SK-N-SH treated with all-trans-retinoic acid at 6 μM for 48 hours (cell line): ENCODE measurements at regions not wholly inside any gene's neighbourhood (a gene's known extent, or its start where the extent isn't known, plus 50 kb on each side); places are given as distances from the start of the nearest gene placed in this dataset.

Experiments
- ATAC-seq: fragments of 200-7000 bp; cut with Tn5 transposase; 3 replicates; pipeline ENCODE4 v1.9.1; 2020; ENCODE audit warnings: mild to moderate bottlenecking, moderate library complexity
- CREB5 ChIP-seq: fragments of 250-450 bp; sonication (Bioruptor Pico); IDR thresholded peaks from 2 replicates; pipeline ENCODE4 v1.5.1; 2020; ENCODE audit warnings: low read depth, mild to moderate bottlenecking, moderate library complexity
- CSDC2 ChIP-seq: fragments of 250-450 bp; sonication (Bioruptor Pico); IDR thresholded peaks from 2 replicates; pipeline ENCODE4 v1.5.0; 2020; ENCODE audit warnings: mild to moderate bottlenecking, moderate library complexity
- ESRRG ChIP-seq: fragments of 250-450 bp; sonication (Bioruptor Pico); IDR thresholded peaks from 2 replicates; pipeline ENCODE4 v1.6.1; 2021; ENCODE audit warnings: mild to moderate bottlenecking
- ISL1 ChIP-seq: fragments of 250-450 bp; sonication (Bioruptor Pico); IDR thresholded peaks from 2 replicates; pipeline ENCODE4 v2.1.2; 2022; ENCODE audit warnings: mild to moderate bottlenecking, moderate library complexity
- OSR1 ChIP-seq: fragments of 250-450 bp; sonication (Bioruptor Pico); IDR thresholded peaks from 2 replicates; pipeline ENCODE4 v1.8.0; 2022; ENCODE audit warnings: moderate library complexity, mild to moderate bottlenecking, inconsistent platforms
- PPARA ChIP-seq: fragments of 250-450 bp; sonication (Bioruptor Pico); IDR thresholded peaks from 2 replicates; pipeline ENCODE4 v1.5.0; 2020; ENCODE audit warnings: mild to moderate bottlenecking, borderline replicate concordance
- RARB ChIP-seq: fragments of 250-450 bp; sonication (Bioruptor Pico); IDR thresholded peaks from 2 replicates; pipeline ENCODE4 v1.8.0; 2021; ENCODE audit warnings: mild to moderate bottlenecking, moderate library complexity
- SNAI2 ChIP-seq: fragments of 250-450 bp; sonication (Bioruptor Pico); IDR thresholded peaks from 2 replicates; pipeline ENCODE4 v1.5.0; 2020; ENCODE audit warnings: mild to moderate bottlenecking, moderate library complexity
- TCF4 ChIP-seq: fragments of 250-450 bp; sonication (Bioruptor Pico); IDR thresholded peaks from 2 replicates; pipeline ENCODE4 v1.8.0; 2021; ENCODE audit warnings: mild to moderate bottlenecking, moderate library complexity, borderline replicate concordance
- TOX ChIP-seq: fragments of 250-450 bp; sonication (Bioruptor Pico); IDR thresholded peaks from 2 replicates; pipeline ENCODE4 v1.8.0; 2021; ENCODE audit warnings: mild to moderate bottlenecking, moderate library complexity, borderline replicate concordance
- ZC3H10 ChIP-seq: fragments of 250-450 bp; sonication (Bioruptor Pico); IDR thresholded peaks from 2 replicates; pipeline ENCODE4 v1.5.1; 2021; ENCODE audit warnings: mild to moderate bottlenecking, moderate library complexity
- ZFP3 ChIP-seq: fragments of 250-450 bp; sonication (Bioruptor Pico); IDR thresholded peaks from 2 replicates; pipeline ENCODE4 v1.5.0; 2020; ENCODE audit warnings: mild to moderate bottlenecking, moderate library complexity
- ZFP30 ChIP-seq: fragments of 450-650 bp; formaldehyde crosslinking; IDR thresholded peaks from 2 replicates; pipeline ENCODE4 v1.5.0; 2022; ENCODE audit warnings: mild to moderate bottlenecking, moderate library complexity
- ZNF565 ChIP-seq: fragments of 450-650 bp; formaldehyde crosslinking; conservative IDR thresholded peaks from 2 replicates; pipeline ENCODE4 v1.5.0; 2020; ENCODE audit warnings: low read depth, mild to moderate bottlenecking, moderate library complexity
- ZNF70 ChIP-seq: fragments of 450-650 bp; formaldehyde crosslinking; IDR thresholded peaks from 2 replicates; pipeline ENCODE4 v1.5.0; 2020; ENCODE audit warnings: mild to moderate bottlenecking, moderate library complexity
- ZNF8 ChIP-seq: fragments of 450-650 bp; formaldehyde crosslinking; IDR thresholded peaks from 2 replicates; pipeline ENCODE4 v1.5.0; 2020; ENCODE audit warnings: mild to moderate bottlenecking, moderate library complexity
- TF ChIP-seq, protein P1 (sequence below): fragments of 250-450 bp; sonication (Bioruptor Pico); IDR thresholded peaks from 2 replicates; pipeline ENCODE4 v1.8.0; 2020; ENCODE audit warnings: mild to moderate bottlenecking, moderate library complexity, borderline replicate concordance
- TF ChIP-seq, protein P2 (sequence below): fragments of 250-450 bp; sonication (Bioruptor Pico); IDR thresholded peaks from 2 replicates; pipeline ENCODE4 v1.5.0; 2020; ENCODE audit warnings: mild to moderate bottlenecking, moderate library complexity

DNA sequence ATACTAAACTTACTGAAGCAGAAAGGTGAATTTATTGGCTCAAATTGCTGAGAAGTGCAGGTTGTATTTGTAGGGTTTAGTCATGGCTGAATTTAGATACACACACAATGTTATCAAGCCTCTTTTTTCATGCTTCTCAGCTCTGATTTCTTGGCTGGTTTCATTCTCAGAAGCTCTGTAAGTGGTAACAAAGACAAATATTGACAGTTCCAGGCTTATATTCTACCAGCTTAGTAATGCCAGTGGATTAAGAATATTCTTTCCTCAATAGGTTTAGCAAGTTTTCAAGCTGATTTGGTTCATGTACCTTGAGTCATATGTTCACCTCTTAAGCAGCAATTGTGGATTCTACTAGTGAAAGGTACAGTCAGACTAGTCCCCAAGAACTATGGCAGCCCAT, 52.1 kb upstream of the PKIB start:
- TF ChIP-seq ZNF70 (CRISPR knock-in tag): no peak
- TF ChIP-seq CSDC2 (CRISPR knock-in tag): no peak
- no peak for TF ChIP-seq TCF4 (CRISPR knock-in tag)
- no peak for TF ChIP-seq ZC3H10 (CRISPR knock-in tag)
- TF ChIP-seq ESRRG (CRISPR knock-in tag): no peak
- TF ChIP-seq, protein P1, sequence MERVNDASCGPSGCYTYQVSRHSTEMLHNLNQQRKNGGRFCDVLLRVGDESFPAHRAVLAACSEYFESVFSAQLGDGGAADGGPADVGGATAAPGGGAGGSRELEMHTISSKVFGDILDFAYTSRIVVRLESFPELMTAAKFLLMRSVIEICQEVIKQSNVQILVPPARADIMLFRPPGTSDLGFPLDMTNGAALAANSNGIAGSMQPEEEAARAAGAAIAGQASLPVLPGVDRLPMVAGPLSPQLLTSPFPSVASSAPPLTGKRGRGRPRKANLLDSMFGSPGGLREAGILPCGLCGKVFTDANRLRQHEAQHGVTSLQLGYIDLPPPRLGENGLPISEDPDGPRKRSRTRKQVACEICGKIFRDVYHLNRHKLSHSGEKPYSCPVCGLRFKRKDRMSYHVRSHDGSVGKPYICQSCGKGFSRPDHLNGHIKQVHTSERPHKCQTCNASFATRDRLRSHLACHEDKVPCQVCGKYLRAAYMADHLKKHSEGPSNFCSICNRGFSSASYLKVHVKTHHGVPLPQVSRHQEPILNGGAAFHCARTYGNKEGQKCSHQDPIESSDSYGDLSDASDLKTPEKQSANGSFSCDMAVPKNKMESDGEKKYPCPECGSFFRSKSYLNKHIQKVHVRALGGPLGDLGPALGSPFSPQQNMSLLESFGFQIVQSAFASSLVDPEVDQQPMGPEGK (CRISPR knock-in tag): no peak
- TF ChIP-seq CREB5: no peak
- no peak for TF ChIP-seq SNAI2 (CRISPR knock-in tag)
- no peak for TF ChIP-seq RARB (CRISPR knock-in tag)
- TF ChIP-seq TOX: no peak
- TF ChIP-seq ZFP3 (CRISPR knock-in tag): no peak
- TF ChIP-seq, protein P2, sequence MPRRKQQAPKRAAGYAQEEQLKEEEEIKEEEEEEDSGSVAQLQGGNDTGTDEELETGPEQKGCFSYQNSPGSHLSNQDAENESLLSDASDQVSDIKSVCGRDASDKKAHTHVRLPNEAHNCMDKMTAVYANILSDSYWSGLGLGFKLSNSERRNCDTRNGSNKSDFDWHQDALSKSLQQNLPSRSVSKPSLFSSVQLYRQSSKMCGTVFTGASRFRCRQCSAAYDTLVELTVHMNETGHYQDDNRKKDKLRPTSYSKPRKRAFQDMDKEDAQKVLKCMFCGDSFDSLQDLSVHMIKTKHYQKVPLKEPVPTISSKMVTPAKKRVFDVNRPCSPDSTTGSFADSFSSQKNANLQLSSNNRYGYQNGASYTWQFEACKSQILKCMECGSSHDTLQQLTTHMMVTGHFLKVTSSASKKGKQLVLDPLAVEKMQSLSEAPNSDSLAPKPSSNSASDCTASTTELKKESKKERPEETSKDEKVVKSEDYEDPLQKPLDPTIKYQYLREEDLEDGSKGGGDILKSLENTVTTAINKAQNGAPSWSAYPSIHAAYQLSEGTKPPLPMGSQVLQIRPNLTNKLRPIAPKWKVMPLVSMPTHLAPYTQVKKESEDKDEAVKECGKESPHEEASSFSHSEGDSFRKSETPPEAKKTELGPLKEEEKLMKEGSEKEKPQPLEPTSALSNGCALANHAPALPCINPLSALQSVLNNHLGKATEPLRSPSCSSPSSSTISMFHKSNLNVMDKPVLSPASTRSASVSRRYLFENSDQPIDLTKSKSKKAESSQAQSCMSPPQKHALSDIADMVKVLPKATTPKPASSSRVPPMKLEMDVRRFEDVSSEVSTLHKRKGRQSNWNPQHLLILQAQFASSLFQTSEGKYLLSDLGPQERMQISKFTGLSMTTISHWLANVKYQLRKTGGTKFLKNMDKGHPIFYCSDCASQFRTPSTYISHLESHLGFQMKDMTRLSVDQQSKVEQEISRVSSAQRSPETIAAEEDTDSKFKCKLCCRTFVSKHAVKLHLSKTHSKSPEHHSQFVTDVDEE (CRISPR knock-in tag): no peak
- TF ChIP-seq ZFP30 (CRISPR knock-in tag): no peak
- no peak for TF ChIP-seq ISL1 (CRISPR knock-in tag)
- TF ChIP-seq ZNF565: no peak
- no peak for TF ChIP-seq OSR1 (CRISPR knock-in tag)
- TF ChIP-seq PPARA (CRISPR knock-in tag): no peak
- TF ChIP-seq ZNF8 (CRISPR knock-in tag): no peak
- no peak for ATAC-seq
